ENCODE measurements at regions not wholly inside any gene's neighbourhood (a gene's known extent, or its start where the extent isn't known, plus 50 kb on each side); places are given as distances from the start of the nearest gene placed in this dataset.
"Not testable (repeated sequence)": the region's sequence is repeated elsewhere in the genome, so short reads cannot be mapped to it uniquely, and the experiment has no call there.

- ATAC-seq; H3K4me3 ChIP-seq; H3K4me2 ChIP-seq (ENCODE audit: insufficient read depth, low read length); H3K36me3 ChIP-seq (ENCODE audit: control insufficient read depth, insufficient read depth, low read length); H3K4me1 ChIP-seq (replicated peaks in 1 of 2; ENCODE audit: control insufficient read depth in 2 of 2, insufficient read depth in 2 of 2, low read length in 2 of 2); DNase-seq (ENCODE audit: extremely low read depth in 1 of 4, low spot score in 3 of 4); H3K9me1 ChIP-seq (ENCODE audit: control insufficient read depth, insufficient read depth, low read length); H3K9me3 ChIP-seq (replicated peaks; ENCODE audit: control insufficient read depth, insufficient read depth, low read depth, low read length); H2AFZ ChIP-seq (ENCODE audit: low read depth, low read length); BruUV-seq (replicated peaks); FAIRE-seq; in situ Hi-C loops (cut with MboI); H4K20me1 ChIP-seq (replicated peaks; ENCODE audit: control insufficient read depth, insufficient read depth, low read length); H3K79me2 ChIP-seq (ENCODE audit: control insufficient read depth, insufficient read depth, low read length); H3K27ac ChIP-seq (ENCODE audit: extremely low read depth, low read depth, low read length); H3K27me3 ChIP-seq (ENCODE audit: control insufficient read depth in 2 of 2, insufficient read depth in 2 of 2, low read length in 2 of 2); CTCF ChIA-PET (ENCODE audit: low intra/inter-chr PET ratio); POLR2A ChIA-PET; H3K9ac ChIP-seq (ENCODE audit: insufficient read depth in 1 of 2, low read depth in 2 of 2, low read length in 2 of 2): not testable (repeated sequence)
- intact Hi-C loops (cut with micrococcal nuclease): loop anchor here (10.0 kb wide), 1 partner anchor 1030 kb away; no protein-coding TSS in a partner anchor
- WGBS (ENCODE audit: insufficient coverage, low coverage, missing lambda C conversion rate): 48% methylated on average over 5 of the region's 5 CpGs
Observed at GRCh38 chr1:196145151-196145550, 463.1 kb downstream of the KCNT2 start.

- Histone ChIP-seq H3K9ac (ENCODE audit: insufficient read depth in 1 of 2, low read depth in 2 of 2, low read length in 2 of 2) (no peak overlapping the region), H3K27me3 (ENCODE audit: control insufficient read depth in 2 of 2, insufficient read depth in 2 of 2, low read length in 2 of 2) (no peaks in the 10 kb centered on the region), H3K36me3 (ENCODE audit: control insufficient read depth, insufficient read depth, low read length) (no peaks in the 10 kb centered on the region), H3K4me2 (ENCODE audit: insufficient read depth, low read length) (no peak overlapping the region), H3K27ac (ENCODE audit: extremely low read depth, low read depth, low read length) (no peak overlapping the region), H3K4me1 (replicated peaks in 1 of 2; ENCODE audit: control insufficient read depth in 2 of 2, insufficient read depth in 2 of 2, low read length in 2 of 2) (no peaks in the 10 kb centered on the region; a peak in 1 of 5 replicates), H4K20me1 (replicated peaks; ENCODE audit: control insufficient read depth, insufficient read depth, low read length) (no peaks in the 10 kb centered on the region), H3K9me3 (replicated peaks; ENCODE audit: control insufficient read depth, insufficient read depth, low read depth, low read length) (no peaks in the 10 kb centered on the region), H3K9me1 (ENCODE audit: control insufficient read depth, insufficient read depth, low read length) (no peaks in the 10 kb centered on the region), H3K79me2 (ENCODE audit: control insufficient read depth, insufficient read depth, low read length) (no peaks in the 10 kb centered on the region), H2AFZ (ENCODE audit: low read depth, low read length) (no peak overlapping the region), H3K4me3 (no peak overlapping the region)
- ChIA-PET CTCF (ENCODE audit: low intra/inter-chr PET ratio) (no interaction called here), POLR2A (no interaction called here)
- no peak for TF ChIP-seq RAD51 (IDR thresholded peaks at IDR 0.05; ENCODE audit: borderline replicate concordance, low read depth)
- TF ChIP-seq RAD21 (CRISPR knock-in tag; conservative IDR thresholded peaks at IDR 0.05 in 1 of 2, IDR thresholded peaks at IDR 0.05 in 1 of 2): peak in 1 of 2 experiments; percentile 45; a peak in 2 of 4 replicates
- no peak for TF ChIP-seq THAP7 (CRISPR knock-in tag; IDR thresholded peaks at IDR 0.05)
- TF ChIP-seq ZNF184 (CRISPR knock-in tag; IDR thresholded peaks at IDR 0.05): no peak
- TF ChIP-seq CTCF (IDR thresholded peaks at IDR 0.05 in 2 of 3, conservative IDR thresholded peaks at IDR 0.05 in 1 of 3; ENCODE audit: insufficient read depth in 2 of 3, low read depth in 1 of 3, low read length in 3 of 3): 0 out of 6 replicates have a peak, but pooled peaks of 1 of the 3 experiments have one; percentile 11
- no peak for TF ChIP-seq ZBED1 (IDR thresholded peaks at IDR 0.05)
- WGBS (ENCODE audit: insufficient coverage, low coverage, missing lambda C conversion rate): 29% methylated on average over 1 of the region's 1 CpG
- ATAC-seq (peak; percentile 55; the same call in 1 of the 3 replicates), FAIRE-seq (peak; percentile 56), DNase-seq (ENCODE audit: extremely low read depth in 1 of 4, low spot score in 3 of 4) (no peak)
- in situ Hi-C loops (cut with MboI) (no loop called here), intact Hi-C loops (cut with micrococcal nuclease) (loop anchor here (5.0 to 10.0 kb wide), 2 partner anchors 202 to 1030 kb away; no protein-coding TSS in a partner anchor)
- BruUV-seq (replicated peaks): no TSS peak
Observed at GRCh38 chr1:196144588-196144987, 463.7 kb downstream of the KCNT2 start.

Measured in K562 (cell line).